ENCODE measurements at regions not wholly inside any gene's neighbourhood (a gene's known extent, or its start where the extent isn't known, plus 50 kb on each side); places are given as distances from the start of the nearest gene placed in this dataset.

- no peak overlapping the region for H3K27ac Mint-ChIP-seq
- H3K4me1 Mint-ChIP-seq, result peaks cover 48% of the 10 kb centered on the region
- ATAC-seq (no peak), DNase-seq (ENCODE audit: low spot score) (no peak)
- no peak overlapping the region for H3K4me3 Mint-ChIP-seq
- H3K9me3 Mint-ChIP-seq, result no peaks in the 10 kb centered on the region
- H3K27me3 Mint-ChIP-seq (ENCODE audit: low read depth), result no peaks in the 10 kb centered on the region
- TF ChIP-seq ESRRA (CRISPR knock-in tag; IDR thresholded peaks at IDR 0.05; ENCODE audit: borderline replicate concordance) (no peak), ZNF532 (CRISPR knock-in tag; IDR thresholded peaks at IDR 0.05; ENCODE audit: borderline replicate concordance) (no peak), MYBL2 (CRISPR knock-in tag; IDR thresholded peaks at IDR 0.05) (no peak), PRRX2 (CRISPR knock-in tag; IDR thresholded peaks at IDR 0.05) (no peak), ATF3 (CRISPR knock-in tag; conservative IDR thresholded peaks at IDR 0.05) (no peak)
- TF ChIP-seq, protein P1, sequence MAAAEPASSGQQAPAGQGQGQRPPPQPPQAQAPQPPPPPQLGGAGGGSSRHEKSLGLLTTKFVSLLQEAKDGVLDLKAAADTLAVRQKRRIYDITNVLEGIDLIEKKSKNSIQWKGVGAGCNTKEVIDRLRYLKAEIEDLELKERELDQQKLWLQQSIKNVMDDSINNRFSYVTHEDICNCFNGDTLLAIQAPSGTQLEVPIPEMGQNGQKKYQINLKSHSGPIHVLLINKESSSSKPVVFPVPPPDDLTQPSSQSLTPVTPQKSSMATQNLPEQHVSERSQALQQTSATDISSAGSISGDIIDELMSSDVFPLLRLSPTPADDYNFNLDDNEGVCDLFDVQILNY (CRISPR knock-in tag; IDR thresholded peaks at IDR 0.05), result no peak
- POLR2A ChIA-PET, result no interaction called here
- no peaks in the 10 kb centered on the region for H3K36me3 Mint-ChIP-seq
- CTCF ChIA-PET, result interaction anchor here (1.0 to 1.9 kb wide), 2 partner anchors 17 to 51 kb away, joined by 3 to 4 read pairs; no protein-coding TSS in a partner anchor
Observed at GRCh38 chr17:36823850-36824677, 113.2 kb upstream of the LHX1 start.

GRCh38 chr17:36824678-36825101 is 112.6 kb upstream of the LHX1 start:
- DNase-seq (ENCODE audit: low spot score) (no peak), ATAC-seq (no peak)
- H3K4me1 Mint-ChIP-seq, result peaks cover 48% of the 10 kb centered on the region
- H3K27ac Mint-ChIP-seq, result no peak overlapping the region
- H3K4me3 Mint-ChIP-seq, result no peak overlapping the region
- H3K27me3 Mint-ChIP-seq (ENCODE audit: low read depth), result no peaks in the 10 kb centered on the region
- CTCF ChIA-PET, result interaction anchor here (1.9 kb wide), 1 partner anchor 51 kb away, joined by 4 read pairs; no protein-coding TSS in a partner anchor
- no peaks in the 10 kb centered on the region for H3K36me3 Mint-ChIP-seq
- no peaks in the 10 kb centered on the region for H3K9me3 Mint-ChIP-seq
- POLR2A ChIA-PET, result no interaction called here
- TF ChIP-seq MYBL2 (CRISPR knock-in tag; IDR thresholded peaks at IDR 0.05) (no peak), EMX1 (CRISPR knock-in tag; IDR thresholded peaks at IDR 0.05) (no peak), ZBTB43 (CRISPR knock-in tag; IDR thresholded peaks at IDR 0.05) (no peak), TEAD1 (CRISPR knock-in tag; IDR thresholded peaks at IDR 0.05) (no peak), ZNF532 (CRISPR knock-in tag; IDR thresholded peaks at IDR 0.05; ENCODE audit: borderline replicate concordance) (no peak), CREM (CRISPR knock-in tag; IDR thresholded peaks at IDR 0.05) (no peak), PRRX2 (CRISPR knock-in tag; IDR thresholded peaks at IDR 0.05) (no peak), HMGA2 (CRISPR knock-in tag; IDR thresholded peaks at IDR 0.05) (no peak), JAZF1 (CRISPR knock-in tag; IDR thresholded peaks at IDR 0.05) (no peak), NR3C1 (CRISPR knock-in tag; conservative IDR thresholded peaks at IDR 0.05; ENCODE audit: low read depth) (no peak)
- TF ChIP-seq, protein P2, sequence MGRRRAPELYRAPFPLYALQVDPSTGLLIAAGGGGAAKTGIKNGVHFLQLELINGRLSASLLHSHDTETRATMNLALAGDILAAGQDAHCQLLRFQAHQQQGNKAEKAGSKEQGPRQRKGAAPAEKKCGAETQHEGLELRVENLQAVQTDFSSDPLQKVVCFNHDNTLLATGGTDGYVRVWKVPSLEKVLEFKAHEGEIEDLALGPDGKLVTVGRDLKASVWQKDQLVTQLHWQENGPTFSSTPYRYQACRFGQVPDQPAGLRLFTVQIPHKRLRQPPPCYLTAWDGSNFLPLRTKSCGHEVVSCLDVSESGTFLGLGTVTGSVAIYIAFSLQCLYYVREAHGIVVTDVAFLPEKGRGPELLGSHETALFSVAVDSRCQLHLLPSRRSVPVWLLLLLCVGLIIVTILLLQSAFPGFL (CRISPR knock-in tag; IDR thresholded peaks at IDR 0.05; ENCODE audit: borderline replicate concordance), result no peak
- TF ChIP-seq, protein P3, sequence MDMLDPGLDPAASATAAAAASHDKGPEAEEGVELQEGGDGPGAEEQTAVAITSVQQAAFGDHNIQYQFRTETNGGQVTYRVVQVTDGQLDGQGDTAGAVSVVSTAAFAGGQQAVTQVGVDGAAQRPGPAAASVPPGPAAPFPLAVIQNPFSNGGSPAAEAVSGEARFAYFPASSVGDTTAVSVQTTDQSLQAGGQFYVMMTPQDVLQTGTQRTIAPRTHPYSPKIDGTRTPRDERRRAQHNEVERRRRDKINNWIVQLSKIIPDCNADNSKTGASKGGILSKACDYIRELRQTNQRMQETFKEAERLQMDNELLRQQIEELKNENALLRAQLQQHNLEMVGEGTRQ (CRISPR knock-in tag; IDR thresholded peaks at IDR 0.05), result no peak
- TF ChIP-seq, protein P4, sequence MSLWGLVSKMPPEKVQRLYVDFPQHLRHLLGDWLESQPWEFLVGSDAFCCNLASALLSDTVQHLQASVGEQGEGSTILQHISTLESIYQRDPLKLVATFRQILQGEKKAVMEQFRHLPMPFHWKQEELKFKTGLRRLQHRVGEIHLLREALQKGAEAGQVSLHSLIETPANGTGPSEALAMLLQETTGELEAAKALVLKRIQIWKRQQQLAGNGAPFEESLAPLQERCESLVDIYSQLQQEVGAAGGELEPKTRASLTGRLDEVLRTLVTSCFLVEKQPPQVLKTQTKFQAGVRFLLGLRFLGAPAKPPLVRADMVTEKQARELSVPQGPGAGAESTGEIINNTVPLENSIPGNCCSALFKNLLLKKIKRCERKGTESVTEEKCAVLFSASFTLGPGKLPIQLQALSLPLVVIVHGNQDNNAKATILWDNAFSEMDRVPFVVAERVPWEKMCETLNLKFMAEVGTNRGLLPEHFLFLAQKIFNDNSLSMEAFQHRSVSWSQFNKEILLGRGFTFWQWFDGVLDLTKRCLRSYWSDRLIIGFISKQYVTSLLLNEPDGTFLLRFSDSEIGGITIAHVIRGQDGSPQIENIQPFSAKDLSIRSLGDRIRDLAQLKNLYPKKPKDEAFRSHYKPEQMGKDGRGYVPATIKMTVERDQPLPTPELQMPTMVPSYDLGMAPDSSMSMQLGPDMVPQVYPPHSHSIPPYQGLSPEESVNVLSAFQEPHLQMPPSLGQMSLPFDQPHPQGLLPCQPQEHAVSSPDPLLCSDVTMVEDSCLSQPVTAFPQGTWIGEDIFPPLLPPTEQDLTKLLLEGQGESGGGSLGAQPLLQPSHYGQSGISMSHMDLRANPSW (CRISPR knock-in tag; conservative IDR thresholded peaks at IDR 0.05; ENCODE audit: low read depth), result no peak

Data from WTC11 (cell line).